DND-41 (cell line): ENCODE measurements at regions not wholly inside any gene's neighbourhood (a gene's known extent, or its start where the extent isn't known, plus 50 kb on each side); places are given as distances from the start of the nearest gene placed in this dataset.

Experiments used
- ATAC-seq: fragments of 200-7000 bp; cut with Tn5 transposase; 3 replicates; pipeline ENCODE4 v1.9.1; 2021; ENCODE audit warnings: low read depth; ENCODE audit not compliant: insufficient read depth
- DNase-seq: peaks from one replicate; pipeline ENCODE4 v3.0.0-alpha.2; 2020
- H2AFZ ChIP-seq: 2 replicates; pipeline ENCODE4 v1.6.0; 2012; ENCODE audit warnings: low read depth, low read length
- H3K27ac ChIP-seq: 2 replicates; pipeline ENCODE4 v1.5.1; 2012; ENCODE audit warnings: low read length, inconsistent platforms
- H3K27me3 ChIP-seq: fragments of 200-600 bp; sonication (generic); 2 replicates; pipeline ENCODE4 v1.6.0; 2012; ENCODE audit warnings: low read length, mild to moderate bottlenecking, inconsistent platforms; ENCODE audit not compliant: insufficient read depth, poor library complexity
- H3K36me3 ChIP-seq: 2 replicates; pipeline ENCODE4 v1.5.1; 2012; ENCODE audit warnings: low read length, inconsistent platforms; ENCODE audit not compliant: insufficient read depth
- H3K4me1 ChIP-seq: 2 replicates; pipeline ENCODE4 v1.5.1; 2012; ENCODE audit warnings: mild to moderate bottlenecking, low read length; ENCODE audit not compliant: insufficient read depth
- H3K4me2 ChIP-seq: 2 replicates; pipeline ENCODE4 v1.6.0; 2012; ENCODE audit warnings: mild to moderate bottlenecking, moderate library complexity, low read length, inconsistent platforms; ENCODE audit not compliant: insufficient read depth
- H3K4me3 ChIP-seq, 2 experiments: fragments of 200-600 bp in 1 of 2; shearing (Covaris generic) in 1 of 2; 2 replicates each; pipeline ENCODE4 v1.5.1; 2012 to 2016; ENCODE audit warnings: inconsistent platforms in 2 of 2, low read length in 2 of 2, mild to moderate bottlenecking in 2 of 2, low read depth in 1 of 2, moderate library complexity in 1 of 2
- H3K79me2 ChIP-seq: 2 replicates; pipeline ENCODE4 v1.6.0; 2012; ENCODE audit warnings: low read length, inconsistent platforms; ENCODE audit not compliant: insufficient read depth
- H3K9ac ChIP-seq: 2 replicates; pipeline ENCODE4 v1.6.0; 2012; ENCODE audit warnings: low read depth, mild to moderate bottlenecking, inconsistent platforms, low read length, moderate library complexity
- H3K9me3 ChIP-seq: 2 replicates; pipeline ENCODE4 v1.5.1; 2012; ENCODE audit warnings: low read length, moderate library complexity, mild to moderate bottlenecking, inconsistent platforms; ENCODE audit not compliant: insufficient read depth, severe bottlenecking
- H4K20me1 ChIP-seq: 2 replicates; pipeline ENCODE4 v1.6.0; 2012; ENCODE audit warnings: low read length; ENCODE audit not compliant: insufficient read depth
- EZH2 ChIP-seq: IDR thresholded peaks from 3 replicates; pipeline ENCODE4 v1.6.1; 2012; ENCODE audit warnings: borderline replicate concordance, low read depth, mild to moderate bottlenecking, moderate library complexity, low read length, inconsistent platforms; ENCODE audit not compliant: severe bottlenecking
- TF ChIP-seq, protein P1 (sequence below): IDR thresholded peaks from 2 replicates; pipeline ENCODE4 v1.5.1; 2012; ENCODE audit warnings: borderline replicate concordance, low read length, moderate library complexity, mild to moderate bottlenecking; ENCODE audit not compliant: poor library complexity, severe bottlenecking; ENCODE audit errors: extremely low read depth

DNA sequence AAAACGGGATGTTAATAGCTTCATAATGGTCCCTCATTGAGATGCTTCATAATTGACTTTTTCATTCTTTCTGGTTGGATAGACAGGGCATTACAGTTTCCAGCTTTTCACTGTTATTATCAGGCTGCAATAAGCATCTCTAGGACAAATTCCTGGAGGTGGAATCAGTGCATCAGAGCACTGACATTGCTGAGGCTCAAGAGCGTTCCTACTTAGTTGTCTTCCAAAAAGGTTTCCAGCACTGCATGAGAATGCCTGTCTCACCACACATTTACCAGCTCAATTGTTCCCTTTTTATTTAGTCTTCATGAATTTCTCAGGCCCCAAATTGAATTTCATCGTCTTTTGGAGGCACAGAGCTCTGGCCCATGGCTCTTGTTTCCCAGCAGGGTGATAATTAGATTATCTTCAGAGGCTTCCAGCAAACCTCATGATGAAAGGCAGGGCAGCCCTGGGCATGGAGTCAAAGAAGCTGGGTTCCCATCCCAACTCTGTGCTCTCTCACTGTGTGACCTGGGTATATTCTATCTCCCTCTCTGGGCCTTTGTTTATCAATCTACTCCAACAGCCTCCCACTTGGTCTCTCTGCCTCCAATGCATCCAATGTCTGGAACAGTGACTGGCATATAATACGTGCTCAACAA lies 451.4 kb downstream of the PTPRU start:
- H3K4me2 ChIP-seq, result no peak overlapping the region

DNA sequence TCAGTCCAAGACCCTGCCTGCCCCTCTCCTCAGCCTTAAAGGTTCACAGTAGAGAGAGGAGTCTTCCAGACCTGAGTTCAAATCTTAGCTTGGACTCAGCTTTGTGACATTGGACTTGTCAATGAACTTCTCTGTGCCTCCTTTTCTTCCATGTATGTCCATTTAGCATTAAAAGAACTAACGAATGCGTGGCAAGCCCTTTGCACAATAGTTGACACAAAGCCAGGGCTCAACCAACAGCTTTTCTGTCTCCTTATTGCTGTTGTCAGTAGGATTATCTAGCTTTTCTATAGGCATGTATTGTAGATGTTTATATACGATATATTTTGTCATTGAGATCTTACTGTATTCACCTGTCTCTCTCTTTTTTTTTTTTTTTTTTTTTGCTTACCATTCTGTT lies 450.8 kb downstream of the PTPRU start:
- no peak overlapping the region for H2AFZ ChIP-seq
- H3K9me3 ChIP-seq, result no peaks in the 10 kb centered on the region
- ATAC-seq (no peak), DNase-seq (no peak)
- no peaks in the 10 kb centered on the region for H3K36me3 ChIP-seq
- no peak overlapping the region for H3K4me2 ChIP-seq
- no peak overlapping the region for H3K4me3 ChIP-seq
- H3K27me3 ChIP-seq, result peaks cover 12% of the 10 kb centered on the region
- H4K20me1 ChIP-seq, result no peaks in the 10 kb centered on the region
- no peaks in the 10 kb centered on the region for H3K4me1 ChIP-seq
- no peak overlapping the region for H3K9ac ChIP-seq
- H3K79me2 ChIP-seq, result no peaks in the 10 kb centered on the region
- TF ChIP-seq, protein P1, sequence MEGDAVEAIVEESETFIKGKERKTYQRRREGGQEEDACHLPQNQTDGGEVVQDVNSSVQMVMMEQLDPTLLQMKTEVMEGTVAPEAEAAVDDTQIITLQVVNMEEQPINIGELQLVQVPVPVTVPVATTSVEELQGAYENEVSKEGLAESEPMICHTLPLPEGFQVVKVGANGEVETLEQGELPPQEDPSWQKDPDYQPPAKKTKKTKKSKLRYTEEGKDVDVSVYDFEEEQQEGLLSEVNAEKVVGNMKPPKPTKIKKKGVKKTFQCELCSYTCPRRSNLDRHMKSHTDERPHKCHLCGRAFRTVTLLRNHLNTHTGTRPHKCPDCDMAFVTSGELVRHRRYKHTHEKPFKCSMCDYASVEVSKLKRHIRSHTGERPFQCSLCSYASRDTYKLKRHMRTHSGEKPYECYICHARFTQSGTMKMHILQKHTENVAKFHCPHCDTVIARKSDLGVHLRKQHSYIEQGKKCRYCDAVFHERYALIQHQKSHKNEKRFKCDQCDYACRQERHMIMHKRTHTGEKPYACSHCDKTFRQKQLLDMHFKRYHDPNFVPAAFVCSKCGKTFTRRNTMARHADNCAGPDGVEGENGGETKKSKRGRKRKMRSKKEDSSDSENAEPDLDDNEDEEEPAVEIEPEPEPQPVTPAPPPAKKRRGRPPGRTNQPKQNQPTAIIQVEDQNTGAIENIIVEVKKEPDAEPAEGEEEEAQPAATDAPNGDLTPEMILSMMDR, result no peak
- TF ChIP-seq EZH2, result no peak
- H3K27ac ChIP-seq, result no peak overlapping the region

More for the DNA sequence above, 451.4 kb downstream of the PTPRU start:
- H3K9me3 ChIP-seq, result no peaks in the 10 kb centered on the region
- peaks cover 12% of the 10 kb centered on the region for H3K27me3 ChIP-seq
- no peak overlapping the region for H3K4me3 ChIP-seq
- DNase-seq (no peak), ATAC-seq (no peak)
- H2AFZ ChIP-seq, result no peak overlapping the region
- no peak overlapping the region for H3K27ac ChIP-seq
- H4K20me1 ChIP-seq, result no peaks in the 10 kb centered on the region
- no peaks in the 10 kb centered on the region for H3K36me3 ChIP-seq
- H3K9ac ChIP-seq, result no peak overlapping the region
- no peaks in the 10 kb centered on the region for H3K79me2 ChIP-seq
- no peaks in the 10 kb centered on the region for H3K4me1 ChIP-seq
- TF ChIP-seq EZH2, result no peak
- TF ChIP-seq, protein P1, result no peak

DNA sequence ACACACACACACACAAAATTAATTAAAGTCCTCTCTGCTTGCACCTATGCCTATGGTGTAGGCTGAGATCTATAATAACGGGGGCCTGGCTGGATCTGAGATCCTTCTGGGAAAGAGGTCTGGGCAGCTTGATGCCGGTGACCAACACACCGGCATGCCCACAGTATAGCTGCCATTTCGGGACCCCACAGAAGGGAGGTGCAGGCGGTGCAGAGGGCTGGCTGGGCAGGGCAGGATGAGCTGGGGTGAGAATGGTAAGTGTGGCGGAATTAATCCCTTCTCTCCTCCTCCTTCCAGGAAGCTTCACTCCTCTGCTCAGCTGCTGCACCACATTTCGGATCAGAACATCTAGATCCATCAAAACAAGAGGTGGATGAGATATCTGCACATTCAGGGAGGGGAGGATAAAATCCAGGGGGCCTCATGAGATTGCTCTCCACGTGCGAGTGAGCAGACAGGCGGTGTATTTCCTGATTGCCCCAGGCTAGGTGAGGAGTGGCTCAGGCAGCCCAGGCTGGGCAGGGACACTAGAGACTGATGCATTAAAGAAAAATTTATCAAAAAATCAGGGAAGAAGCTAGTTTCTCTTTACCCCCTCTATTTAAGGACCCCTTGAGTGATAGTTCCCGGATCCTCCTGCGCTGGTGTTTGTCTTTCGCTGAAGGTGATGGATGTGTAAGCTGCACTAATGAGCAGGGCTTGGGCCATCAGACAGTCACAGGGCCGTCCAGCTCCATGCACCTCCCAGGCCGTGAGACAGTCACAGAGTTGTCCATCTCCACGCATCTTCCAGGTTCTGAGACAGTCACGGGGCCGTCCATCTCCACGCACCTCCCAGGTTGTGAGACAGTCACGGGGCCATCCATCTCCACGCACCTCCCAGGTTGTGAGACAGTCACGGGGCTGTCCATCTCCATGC lies 449.9 kb downstream of the PTPRU start:
- no peak overlapping the region for H3K9ac ChIP-seq
- no peak overlapping the region for H3K27ac ChIP-seq
- H3K4me1 ChIP-seq, result no peaks in the 10 kb centered on the region
- H2AFZ ChIP-seq, result no peak overlapping the region
- no peak for TF ChIP-seq EZH2
- TF ChIP-seq, protein P1, result no peak
- no peaks in the 10 kb centered on the region for H3K36me3 ChIP-seq
- ATAC-seq (no peak), DNase-seq (no peak)
- H3K79me2 ChIP-seq, result no peaks in the 10 kb centered on the region
- H3K4me2 ChIP-seq, result no peak overlapping the region
- peaks cover 12% of the 10 kb centered on the region for H3K27me3 ChIP-seq
- no peaks in the 10 kb centered on the region for H4K20me1 ChIP-seq
- H3K4me3 ChIP-seq, result no peak overlapping the region
- H3K9me3 ChIP-seq, result no peaks in the 10 kb centered on the region
